GM21717 (cell line): ENCODE measurements at regions not wholly inside any gene's neighbourhood (a gene's known extent, or its start where the extent isn't known, plus 50 kb on each side); places are given as distances from the start of the nearest gene placed in this dataset.
A peak's percentile ranks its signal among the peaks of the same experiment; 100 is the strongest.

Experiments used
- ATAC-seq: cut with Tn5 transposase; IDR thresholded peaks from one replicate; pipeline ENCODE4 v1.9.1; 2021; ENCODE audit warnings: mild to moderate bottlenecking, moderate library complexity; ENCODE audit not compliant: unreplicated experiment

DNA sequence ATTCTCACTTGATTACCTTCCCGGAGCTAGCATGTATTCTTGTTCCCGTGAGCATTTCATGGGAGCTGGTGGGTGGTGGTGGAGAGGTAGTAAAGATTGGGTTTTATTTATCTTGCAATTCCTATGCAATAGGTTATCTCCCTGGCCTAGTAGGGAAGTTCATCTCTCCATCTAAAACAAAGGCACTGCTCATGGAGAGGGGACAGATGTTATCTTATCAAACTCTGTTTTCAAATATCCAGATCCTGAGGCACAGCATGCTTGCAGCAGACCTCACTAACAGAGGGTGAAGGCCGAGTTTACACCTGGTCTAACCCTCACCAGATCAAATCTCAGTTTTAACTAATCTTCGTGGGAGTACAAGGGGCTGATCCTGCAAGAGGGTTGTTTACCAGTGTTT lies 98.9 kb downstream of the CYRIA start:
- ATAC-seq = no peak

- no peak for ATAC-seq
Measured at GRCh38 chr2:16565481-16565880, 100.2 kb downstream of the CYRIA start.

DNA sequence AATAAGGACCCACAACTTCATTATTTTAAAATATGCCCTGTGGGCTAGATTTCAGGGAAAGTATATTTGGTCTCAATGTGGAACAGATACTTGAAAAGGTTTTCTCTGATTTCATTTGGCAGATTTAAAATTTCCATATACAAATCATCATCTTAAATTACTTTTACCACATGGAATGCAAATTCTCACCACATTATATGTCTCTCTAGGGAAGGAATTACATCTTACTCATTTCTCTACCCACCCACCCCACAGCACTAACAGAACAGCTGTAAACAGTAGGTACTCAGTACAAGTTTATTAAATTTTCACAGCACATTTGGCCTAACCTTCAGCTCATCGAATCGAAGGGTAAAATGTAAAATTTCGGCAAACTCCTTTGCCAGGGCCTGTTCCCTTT lies 104.0 kb downstream of the CYRIA start:
- ATAC-seq = no peak

DNA sequence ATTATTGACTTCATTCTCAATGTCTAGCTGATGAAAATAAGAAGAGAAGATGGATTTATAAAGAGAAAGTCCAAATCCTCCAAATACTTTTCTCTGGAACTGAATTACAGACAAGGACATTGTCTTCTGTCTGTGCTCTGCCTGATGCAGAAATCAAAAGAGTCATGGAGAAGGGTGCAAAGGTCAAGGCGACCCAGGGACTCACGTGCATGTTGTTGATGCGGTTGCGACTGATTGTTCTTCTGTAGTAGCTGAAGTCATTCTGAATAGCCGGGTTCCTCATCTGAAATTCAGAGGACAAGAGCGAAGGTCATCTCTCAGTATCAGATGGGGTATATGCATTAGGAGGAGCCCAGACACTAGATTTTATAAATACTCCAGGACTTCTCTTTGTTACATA lies 104.4 kb downstream of the CYRIA start:
- no peak for ATAC-seq

GRCh38 chr2:16559278-16560067 lies 106.2 kb downstream of the CYRIA start:
- no peak for ATAC-seq

GRCh38 chr2:16554060-16554583 lies 111.5 kb downstream of the CYRIA start:
- ATAC-seq = no peak

GRCh38 chr2:16553226-16553625 lies 112.4 kb downstream of the CYRIA start:
- ATAC-seq = peak; percentile 69

- no peak for ATAC-seq
Measured at GRCh38 chr2:16552202-16552601, 113.4 kb downstream of the CYRIA start.

DNA sequence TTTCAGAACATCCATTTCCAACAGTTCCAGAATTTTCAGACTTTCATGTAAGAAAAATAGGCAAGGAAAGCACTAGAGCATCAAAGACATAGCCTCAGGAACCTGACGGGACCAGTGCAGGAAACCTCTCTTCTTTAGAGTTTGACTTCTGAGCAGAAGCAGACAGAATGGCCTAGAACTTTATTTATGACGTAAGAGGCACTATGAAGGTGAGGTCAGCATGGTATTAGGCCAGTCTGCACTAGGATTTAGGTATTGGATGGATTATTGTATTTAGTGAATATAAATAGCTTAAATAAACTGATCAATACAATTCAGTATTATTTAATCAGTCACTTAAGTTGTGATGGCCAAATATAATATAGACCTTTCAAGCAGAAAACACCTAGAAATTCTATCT lies 117.6 kb downstream of the CYRIA start:
- no peak for ATAC-seq

DNA sequence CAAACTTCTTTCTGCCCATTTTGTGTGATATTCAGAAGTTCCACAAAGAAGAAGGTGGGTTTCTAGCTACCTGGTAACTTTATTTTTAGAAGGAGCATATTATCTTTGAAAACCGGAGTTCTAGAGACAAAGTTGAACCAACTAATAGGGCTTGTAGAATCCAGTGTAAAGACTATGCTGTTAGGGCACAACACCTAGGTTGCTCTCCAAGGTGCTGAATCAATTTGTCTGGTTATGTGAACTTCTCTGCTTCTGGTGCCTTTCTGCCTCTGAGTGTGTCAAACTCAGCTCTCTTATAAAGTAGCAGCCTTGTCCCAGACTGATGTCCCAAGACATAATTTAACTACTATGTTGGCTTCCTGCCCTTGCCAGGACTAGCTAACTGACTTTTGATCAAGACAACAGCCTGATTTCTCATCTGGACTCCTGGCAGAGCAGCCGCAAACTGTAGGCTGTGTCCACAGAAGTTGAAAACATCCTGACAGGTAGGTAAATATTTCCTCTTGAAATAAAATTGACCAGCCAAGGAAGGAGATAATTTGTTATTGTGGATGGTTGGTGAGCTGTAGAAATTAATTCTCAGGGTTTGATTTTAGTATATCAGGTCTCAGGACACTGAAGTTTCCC lies 119.4 kb downstream of the CYRIA start:
- ATAC-seq = no peak

DNA sequence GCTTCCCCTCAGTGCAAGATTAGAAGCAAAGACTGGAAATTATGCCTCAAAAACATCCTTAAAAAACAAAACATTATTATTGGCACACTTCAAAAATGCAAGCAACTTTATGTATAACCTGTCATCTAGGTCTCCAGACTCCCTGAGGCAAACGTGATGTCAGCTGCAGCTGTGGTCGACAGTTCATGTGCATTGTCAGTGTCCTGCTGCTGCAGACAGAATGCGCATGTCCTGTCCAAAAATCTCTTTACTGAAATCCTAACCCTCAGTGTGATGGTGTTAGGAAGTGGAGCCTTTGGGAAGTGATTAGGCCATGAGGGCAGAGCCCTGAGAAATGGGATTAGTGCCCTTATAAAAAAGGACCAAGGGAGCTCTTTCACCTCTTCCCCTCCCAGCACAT lies 126.9 kb downstream of the CYRIA start:
- no peak for ATAC-seq

DNA sequence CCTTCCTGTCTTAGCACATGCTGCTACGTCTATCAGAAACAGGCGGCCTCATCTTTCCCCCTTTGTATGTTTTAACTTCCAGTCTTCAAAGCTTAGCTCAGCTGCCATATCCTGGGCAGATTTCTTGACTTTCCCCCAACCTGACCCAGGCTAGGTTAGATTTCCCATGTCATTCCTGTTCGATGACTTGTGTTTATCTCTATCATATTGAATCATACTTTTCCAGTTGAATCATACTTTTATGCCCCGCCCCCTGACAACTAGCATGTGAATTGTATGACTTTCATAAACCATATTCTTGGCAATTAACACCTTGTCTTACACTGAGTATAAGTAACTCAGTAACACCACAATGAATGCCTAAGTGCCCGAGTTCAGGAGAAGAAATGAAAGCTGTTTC lies 128.3 kb downstream of the CYRIA start:
- ATAC-seq = no peak

DNA sequence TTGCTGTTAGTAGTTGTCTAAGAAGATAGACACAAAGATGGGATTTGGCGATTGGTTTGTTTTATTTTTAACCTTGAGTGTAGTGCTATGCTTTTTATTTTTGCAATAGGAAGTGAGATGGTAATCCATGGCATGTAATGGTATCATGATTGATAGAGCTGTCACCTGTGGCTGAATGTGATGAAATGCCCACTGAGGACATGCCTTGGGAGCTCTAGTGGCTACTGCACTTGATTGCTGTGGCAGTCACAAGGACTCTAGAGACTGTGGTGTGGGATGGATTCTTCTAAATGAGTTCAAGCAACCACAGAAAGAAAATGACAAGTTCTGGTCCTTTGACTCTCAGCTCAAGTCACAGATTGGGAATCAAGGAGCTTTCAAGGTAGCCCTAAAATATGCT lies 139.4 kb downstream of the CYRIA start:
- no peak for ATAC-seq

DNA sequence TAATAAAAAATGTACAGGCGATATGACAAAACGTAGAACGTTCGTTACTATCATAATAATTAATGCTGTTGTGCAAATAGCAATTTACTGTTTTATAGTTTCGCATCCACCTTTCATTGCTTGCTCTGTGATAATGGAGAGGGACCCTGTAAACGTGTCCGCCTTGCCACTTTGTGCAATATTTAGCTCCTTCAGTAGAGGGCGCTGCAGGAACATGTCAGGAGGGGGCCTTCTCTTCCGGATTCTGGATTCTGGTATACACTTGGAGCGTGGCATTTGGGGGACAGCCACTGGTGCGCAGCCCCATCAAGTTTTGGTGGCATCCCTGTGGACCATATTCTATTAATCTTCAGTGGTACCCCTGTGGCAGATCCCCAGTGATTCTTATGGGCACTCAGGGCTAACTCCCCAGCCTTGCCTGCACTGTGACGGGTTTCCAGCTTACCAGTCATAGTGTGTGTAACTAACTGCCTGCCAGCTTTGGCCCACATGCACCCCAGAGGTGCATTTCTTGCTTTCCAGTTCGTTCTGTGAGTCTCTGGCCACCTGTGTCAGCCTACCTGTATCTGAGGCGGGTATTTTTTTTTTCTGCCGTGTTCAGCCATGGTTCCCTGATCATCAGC lies 140.3 kb downstream of the CYRIA start:
- ATAC-seq = no peak

- no peak for ATAC-seq
Measured at GRCh38 chr2:16523711-16524110, 141.9 kb downstream of the CYRIA start.

DNA sequence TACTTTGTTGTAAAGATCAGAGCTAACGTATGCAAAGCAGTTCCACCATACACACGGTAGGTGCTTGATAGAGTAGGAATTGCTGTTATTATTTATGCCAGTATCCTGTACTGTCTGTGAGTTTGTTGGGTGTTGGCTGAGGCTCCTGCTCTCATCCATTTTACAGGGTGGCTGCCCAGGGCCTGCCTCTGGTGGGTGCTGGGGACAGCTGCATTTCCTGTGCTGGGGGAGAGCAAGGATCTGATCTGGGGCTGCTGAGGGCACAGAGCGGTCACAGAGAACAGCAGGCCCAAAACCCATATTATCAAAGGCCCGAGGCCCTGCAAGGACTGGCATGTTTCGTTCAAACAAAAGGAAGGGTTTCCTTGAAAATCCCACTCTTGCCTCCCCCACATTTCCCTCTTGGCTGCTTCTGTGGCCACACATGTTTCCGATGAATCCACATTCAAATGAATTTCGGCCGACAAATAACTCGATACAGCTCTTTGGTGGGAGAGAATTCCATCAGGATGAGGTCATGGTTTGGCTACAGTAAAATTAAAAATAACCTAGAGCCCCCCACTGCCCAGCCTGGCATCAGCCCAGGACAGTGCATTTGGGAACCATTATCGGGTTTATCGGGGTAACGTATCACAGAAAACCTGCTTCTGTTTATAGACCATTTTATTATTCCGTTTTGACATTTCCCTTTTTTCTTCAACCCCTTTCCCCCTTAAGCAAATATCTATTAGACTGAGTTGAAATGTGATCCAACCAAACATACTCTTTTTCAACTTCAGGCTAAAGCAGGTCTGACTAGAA lies 143.4 kb downstream of the CYRIA start:
- ATAC-seq = no peak

DNA sequence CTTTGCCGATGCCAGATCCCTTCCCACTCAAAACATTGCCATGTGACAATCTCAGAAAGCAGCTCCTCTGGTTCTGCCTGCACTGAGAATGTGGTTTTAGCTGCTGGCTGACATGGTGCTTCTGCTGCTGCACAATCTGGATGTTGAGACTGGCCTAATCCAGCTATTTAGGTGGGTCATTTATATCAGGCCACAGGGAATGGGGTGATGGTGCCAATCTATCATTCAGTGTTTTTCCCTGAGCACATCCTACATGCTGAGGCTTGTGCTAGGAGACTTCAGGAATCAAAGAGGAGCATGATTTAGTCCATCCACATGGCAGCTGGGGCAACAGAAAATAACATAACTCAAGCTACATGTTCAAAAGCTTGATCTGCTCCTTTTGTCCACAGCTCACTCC lies 144.7 kb downstream of the CYRIA start:
- ATAC-seq = no peak

GRCh38 chr2:16515696-16516095 lies 149.9 kb downstream of the CYRIA start:
- no peak for ATAC-seq

GRCh38 chr2:16513626-16514025 lies 152.0 kb downstream of the CYRIA start:
- no peak for ATAC-seq

GRCh38 chr2:16511041-16511440 lies 154.6 kb downstream of the CYRIA start:
- ATAC-seq = no peak

- no peak for ATAC-seq
Measured at GRCh38 chr2:16509042-16509441, 156.6 kb downstream of the CYRIA start.
